Activated CD4-positive, CD25-positive, alpha-beta regulatory T cell (primary cell): ENCODE measurements at regions not wholly inside any gene's neighbourhood (a gene's known extent, or its start where the extent isn't known, plus 50 kb on each side); places are given as distances from the start of the nearest gene placed in this dataset.

Source experiments
- DNase-seq, 4 experiments: peaks; one replicate each; lab custom pipeline; 2025; lab: John Stamatoyannopoulos, UW

DNA sequence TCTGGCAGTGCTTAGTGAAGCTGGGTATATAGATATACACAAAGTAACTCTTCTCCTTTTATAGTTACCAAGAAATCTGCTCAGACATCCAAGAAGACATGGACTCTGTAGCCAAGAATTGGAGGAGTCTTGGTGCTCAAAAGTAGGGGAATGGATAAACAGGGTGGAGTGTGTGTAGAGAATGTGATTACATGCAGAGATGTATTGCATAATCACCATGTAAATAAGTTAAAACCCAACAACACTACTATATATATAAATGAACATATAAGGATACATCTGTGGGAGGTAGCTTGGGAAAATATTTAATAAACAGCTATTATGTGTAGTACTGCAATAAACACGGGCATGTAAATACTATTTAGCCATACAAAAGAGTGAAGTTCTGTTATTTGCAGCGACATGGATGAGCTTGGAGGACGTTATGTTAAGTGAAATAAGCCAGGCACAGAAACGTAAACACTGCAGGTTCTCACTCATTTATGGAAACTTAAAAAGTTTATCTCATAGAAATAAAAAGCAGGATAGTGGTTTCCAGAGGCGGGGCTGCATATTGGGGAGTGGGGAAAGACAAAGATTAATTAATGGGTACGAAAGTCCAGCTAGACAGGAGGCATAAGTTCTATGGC, 207.5 kb downstream of the TENT4A start:
- DNase-seq, result no peak

DNA sequence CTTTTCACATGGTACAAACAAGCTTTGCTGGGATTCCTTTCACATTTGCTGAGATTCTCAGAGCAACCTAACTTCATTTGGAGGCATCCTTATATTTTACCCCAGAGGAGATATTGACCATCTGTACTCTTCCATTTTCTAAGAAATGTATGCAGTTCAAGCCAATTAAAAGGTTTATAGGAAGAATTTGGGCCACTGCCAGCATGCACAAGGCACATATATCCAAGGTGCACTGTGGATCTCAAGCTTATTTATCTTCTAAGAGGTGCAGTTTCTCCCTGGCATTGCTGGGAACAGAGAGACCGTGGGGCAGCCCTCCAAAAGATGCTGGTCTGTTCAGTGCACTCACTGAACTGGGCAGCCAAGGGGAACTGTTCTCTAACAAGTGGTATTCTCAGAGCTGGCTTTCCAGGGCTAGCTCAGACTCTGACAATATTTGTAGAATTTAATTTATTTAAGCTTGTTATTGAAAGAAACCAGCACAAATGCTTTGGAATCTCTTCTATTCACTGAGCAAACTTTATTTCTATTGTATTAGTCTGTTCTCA, 213.3 kb downstream of the TENT4A start:
- no peak for DNase-seq

DNA sequence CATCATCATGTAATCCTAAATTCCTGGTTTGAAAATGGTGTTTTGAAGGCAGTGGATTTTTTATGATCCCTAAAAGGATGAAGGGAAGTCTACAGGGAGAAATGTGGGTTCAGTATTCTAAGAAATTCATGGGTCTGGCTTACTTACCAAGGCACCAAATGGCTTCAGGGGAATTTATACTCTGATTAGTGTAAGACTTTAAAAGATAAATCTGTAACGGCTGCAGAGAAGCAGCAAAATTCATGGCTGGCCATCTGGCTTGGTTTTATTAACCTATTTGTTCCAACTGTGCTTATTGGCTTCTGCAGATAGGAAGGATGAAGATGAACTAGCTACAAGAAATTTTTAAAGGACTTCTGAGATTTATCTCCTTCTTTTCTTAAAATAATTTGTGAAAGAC, 222.8 kb downstream of the TENT4A start:
- DNase-seq, result no peak

DNA sequence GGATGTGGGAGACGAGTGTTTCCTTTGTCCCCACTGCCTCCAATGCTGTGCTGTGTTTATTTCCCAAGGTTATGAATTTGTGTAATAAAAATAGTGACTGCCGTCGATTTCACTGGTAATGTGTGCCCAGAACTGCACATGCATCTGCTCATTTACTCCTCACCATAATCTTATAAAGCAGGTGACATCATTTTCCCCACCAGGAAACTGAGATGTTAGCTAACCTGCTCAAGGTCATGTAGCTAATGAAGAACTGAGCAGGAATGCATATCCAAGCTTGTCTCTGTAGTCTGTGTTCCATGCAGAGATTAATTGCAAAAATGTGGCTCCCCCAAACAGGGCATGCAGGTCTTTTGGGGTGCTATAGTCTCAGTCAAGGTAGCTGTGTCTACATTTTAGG, 224.4 kb downstream of the TENT4A start:
- DNase-seq, result no peak

DNA sequence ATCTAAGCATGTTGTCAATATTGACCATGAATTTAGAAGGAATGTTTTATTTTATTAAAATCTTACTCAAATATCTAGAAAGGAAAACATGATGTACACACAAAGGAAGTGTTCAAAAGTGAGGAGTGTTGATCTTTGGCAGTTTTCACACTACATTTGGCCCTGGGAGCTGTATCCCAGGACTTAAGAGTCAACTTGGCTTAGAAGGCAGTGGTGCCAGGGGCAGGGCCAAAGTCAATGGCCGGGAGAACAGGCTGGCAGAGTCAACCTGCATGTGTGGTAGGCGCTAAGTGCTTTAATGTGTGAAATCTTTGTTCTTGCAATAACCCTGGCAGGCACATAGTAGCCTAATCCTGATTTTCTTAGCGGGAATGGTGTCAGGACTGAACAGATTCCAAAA, 228.4 kb downstream of the TENT4A start:
- no peak for DNase-seq

DNA sequence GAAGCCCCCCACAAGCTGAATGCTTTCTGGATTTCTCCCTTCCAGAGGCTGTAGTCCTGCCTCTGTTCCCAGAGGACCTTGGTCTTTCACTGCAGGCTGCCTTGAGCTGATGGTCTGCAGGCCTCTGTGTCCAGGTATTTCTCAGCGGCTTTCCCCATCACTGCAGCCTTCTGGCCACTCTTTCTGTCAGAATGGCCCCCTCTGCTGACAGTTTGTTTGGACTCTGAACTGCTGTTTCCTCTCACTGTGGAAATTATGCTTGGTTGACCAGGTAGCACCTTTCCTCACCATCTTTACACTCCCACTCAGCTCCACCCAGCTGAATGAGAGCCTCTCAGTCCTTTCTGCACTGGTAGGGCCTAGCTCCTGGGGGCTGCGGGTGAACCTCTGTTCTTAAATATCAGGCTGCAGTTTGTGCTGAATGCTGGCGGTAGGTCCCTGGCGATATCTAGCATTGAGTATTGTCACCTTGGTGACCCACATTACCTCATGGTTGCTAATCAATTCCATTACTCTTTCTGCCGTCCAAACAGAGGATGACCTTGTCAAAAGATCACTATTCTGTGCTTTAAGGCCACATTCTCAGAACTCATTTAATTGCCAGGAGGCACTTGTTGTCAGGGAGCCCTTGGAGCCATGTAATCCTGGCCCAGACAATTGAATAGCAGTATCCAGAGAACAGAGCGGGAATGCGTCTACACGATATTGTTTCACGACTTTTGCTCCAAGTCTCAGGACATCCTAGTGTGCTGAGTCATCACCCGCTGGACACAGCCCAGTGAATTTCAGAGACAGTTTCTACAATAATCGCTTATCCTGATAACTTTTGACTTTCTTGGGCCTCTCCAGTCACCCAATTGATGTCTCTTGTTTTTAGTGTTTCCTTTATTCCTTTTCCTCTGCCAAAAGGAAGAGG, 230.2 kb downstream of the TENT4A start:
- no peak for DNase-seq

DNA sequence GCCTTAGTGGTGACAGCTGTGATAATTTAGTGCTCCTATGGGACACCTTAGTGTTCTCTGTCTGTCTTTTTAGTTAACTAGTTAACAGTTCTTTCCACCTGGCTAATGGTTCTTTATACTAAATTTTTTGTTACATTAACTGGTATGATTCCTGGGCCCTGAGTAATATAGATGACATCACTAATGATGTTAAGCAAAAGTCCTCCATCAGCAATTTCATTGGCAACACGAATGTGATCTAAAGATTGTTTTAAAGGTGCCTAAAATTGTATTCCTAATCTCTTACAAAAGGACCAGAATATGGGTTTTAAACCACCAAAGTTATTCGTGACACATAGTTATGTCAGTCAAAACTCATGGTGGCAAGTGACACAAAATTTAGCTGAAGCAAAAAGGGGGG, 235.3 kb downstream of the TENT4A start:
- DNase-seq, result no peak

DNA sequence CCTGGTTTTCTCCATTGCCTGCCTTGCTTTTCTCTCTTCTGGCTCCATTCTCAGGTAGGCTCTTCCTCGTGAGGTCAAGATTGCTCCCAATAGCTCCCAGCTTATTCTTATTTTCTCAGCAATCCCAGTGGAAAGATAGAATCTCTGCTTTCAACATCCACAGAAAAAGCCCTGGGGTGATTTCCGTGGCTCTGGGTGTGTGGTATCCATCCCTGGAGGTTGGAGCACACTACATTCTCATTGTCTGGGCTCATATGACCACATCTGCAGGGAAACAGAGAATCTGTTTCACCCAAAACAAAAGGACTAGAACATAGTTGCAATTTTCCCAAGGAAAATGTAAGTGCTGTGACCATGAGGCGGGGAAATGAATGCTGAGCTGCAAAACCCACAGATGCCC, 236.0 kb downstream of the TENT4A start:
- DNase-seq, result no peak

DNA sequence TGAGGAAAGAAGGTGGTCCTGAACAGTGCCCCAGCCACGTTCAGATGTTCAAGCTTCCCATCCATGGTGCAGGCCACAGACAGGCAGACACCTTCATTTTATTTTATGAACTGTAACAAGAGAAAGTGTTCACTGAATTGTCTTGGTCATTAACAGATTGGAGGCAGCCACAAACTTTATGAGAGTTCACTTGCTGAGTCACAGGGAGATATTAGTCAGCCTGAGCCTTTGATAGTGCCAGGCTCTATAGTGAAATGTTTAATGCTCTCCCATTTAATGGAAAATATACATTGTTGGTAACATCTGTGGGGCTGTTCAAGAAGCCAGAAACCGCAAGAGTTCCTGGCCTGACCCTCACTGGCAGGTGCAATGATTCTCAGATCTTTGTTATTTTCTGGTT, 237.0 kb downstream of the TENT4A start:
- no peak for DNase-seq

DNA sequence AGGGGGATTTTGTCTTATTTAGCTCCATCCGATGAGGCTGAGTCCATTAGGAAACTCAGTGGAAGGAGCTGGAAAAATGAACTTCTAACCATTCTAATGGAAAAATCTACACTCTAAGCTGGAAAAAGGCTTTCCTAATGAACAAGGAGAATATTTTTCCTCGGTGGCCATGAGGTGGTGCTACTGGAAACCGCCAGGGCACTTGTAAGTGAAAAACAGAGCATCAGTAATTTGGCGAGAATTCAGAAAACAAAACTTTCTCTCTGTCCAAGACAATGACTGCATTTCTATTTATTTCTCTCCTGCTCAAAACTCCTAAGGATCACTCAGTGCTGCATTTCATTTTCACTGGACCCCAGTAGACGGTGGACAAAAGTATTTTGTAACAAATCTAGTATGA, 237.6 kb downstream of the TENT4A start:
- DNase-seq, result no peak

DNA sequence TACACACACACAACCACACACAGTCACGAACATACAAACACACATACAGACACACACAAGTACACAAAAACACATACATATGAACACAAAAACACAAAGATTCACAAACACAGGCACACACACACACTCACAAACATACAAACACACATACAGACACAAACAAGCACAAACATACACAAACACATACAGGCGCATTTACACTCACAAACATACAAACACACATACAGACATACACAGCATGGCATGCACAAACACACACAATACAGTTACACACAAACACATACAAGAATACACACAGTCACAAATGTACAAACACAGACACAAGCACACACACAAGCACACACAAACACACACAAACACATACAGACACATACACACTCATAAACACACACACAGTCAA, 247.9 kb downstream of the TENT4A start:
- no peak for DNase-seq

DNA sequence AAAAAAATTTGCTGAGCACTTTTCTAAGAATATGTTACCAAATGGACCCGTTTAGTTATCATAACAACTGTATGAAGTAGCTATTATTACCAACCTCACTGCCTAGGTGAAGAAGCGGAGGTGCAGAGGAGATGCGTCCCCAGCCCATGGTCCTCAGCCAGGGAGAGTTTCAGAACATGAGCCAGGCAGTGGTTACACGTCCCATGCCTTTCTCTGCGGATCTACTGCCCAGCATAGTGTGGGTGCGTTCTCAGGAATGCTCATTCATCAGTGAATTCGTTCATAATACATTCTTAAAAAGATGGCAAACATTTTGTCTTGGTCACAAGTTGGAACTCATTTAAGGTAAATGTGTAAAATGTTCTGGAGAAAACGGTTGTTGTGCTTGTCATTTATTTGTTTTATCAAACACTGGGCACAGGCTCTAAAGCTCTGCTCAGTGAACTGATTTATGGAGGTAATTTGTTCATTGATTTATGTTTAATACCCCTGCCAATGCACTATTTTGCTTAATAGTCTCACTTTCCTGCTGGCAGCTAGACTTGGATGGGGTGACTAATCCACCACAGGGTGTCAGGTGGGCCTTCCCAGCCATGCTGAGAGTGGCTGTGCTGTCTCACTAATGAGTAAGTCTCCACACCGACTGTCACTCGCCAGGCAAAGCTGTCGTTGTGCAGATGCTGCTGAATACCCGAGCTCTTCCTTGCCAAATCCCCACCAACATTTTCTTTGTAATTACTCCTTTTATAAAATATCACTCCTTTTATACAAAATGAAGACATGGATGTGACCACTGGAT, 248.8 kb downstream of the TENT4A start:
- DNase-seq, result no peak

DNA sequence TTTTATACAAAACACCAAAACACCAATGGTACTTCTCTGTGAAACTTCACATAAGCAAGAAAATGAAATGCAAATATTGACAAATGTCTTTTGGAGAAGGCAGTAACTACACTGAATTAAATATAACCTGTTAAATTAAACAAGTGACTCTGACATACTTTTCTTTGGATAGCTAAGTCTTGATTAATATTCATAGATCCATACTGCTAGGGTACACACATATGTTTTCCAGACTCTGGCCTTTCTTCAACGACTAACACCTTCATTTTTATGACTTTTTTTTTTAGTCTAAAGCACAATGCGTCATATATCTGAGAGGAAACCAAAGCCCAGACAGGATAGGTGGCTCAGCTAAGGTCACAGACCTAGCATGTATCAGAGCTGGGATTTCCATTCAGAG, 263.7 kb downstream of the TENT4A start:
- no peak for DNase-seq

DNA sequence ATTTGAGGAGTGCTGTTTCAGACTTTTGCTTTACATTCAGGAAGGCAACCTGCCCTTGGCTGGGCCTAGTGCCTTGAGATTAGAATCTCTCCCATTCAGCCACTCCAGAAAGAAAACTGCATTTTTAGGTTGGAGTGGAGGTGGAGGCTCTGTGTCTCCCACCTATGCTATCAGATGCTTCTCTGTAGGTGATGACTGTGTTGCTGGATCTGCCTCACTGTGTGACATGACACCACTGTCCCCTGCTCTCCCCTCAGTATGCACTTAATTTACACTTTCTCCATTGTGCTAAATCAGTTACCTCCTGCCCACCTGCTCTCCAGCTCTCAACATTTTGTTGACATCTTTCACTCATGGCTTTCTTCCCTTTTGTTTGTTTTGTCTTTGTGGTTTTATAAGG, 265.8 kb downstream of the TENT4A start:
- no peak for DNase-seq

DNA sequence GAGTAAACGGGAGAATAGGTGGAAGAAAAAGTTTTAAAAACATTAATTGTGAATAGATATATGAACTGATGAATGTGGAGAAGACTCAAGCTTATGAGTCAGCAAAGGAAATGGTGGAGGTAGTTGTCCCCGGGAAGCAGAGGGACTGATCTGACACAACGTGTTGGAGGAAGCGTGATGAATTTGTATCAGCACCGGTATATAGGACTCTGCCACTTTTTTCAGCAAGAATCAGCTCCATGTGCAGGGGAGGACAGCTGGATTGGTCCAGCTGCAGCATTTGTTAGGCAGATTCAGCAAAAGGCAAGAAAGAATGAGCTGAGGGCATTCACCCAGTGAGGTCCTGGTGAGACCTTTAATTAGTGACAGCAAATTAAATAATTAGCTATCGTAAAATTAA, 276.0 kb downstream of the TENT4A start:
- no peak for DNase-seq

DNA sequence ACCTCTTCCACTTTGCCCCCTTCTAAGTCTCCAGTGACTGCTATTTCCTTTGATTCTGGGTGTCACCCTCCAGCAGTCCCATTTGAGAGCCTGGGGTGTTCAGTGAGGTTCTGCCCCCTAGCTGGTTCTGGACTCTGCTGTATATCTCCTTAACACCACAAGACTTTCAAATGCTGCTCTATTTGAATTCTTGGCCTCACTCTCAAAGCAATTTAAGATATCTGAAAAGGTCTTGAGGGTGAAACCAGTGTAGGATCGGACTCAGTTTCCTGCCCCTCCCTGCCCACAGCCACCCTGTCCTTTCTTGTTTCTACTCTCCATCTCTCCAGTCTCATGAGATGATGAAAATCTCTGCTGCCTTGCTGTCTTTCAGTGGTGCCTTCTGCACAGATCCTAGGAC, 280.9 kb downstream of the TENT4A start:
- DNase-seq, result no peak

DNA sequence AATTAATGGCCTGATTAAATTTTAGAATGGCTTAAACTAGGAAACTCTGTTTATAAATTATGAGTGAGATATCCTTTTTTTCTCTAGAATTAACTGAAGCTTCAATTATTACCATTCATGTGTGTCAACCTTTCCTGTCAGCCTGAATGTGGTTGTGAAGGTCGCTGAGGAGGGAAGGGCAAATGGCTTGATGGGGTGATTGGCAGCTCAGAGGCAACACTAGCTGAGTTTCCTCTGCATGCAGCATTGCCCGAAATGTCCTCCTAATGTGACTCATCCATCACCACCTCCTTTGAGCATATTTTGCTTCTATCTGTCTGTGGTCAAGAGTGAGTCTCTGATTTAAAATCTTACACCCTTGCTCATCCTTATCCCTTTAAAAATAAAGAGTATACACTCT, 281.9 kb downstream of the TENT4A start:
- DNase-seq, result no peak

DNA sequence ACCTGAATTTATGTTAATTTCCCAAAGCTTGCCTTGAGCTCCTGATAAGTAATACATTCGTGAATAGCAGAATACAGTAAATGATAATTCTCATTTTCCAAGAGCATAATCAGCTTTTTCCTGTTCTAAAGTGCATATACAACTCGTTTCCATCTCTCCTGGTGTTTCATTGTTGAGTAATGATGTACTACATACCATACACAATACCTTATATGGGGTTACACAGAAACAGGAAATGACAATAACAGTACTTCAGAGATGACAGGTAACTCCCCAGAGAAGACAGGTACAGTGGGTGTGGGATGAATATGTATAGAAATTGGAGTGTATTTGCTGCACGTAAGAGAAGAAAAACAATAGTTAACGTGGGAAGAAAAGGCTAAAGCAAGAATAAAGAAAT, 287.1 kb downstream of the TENT4A start:
- DNase-seq, result no peak

DNA sequence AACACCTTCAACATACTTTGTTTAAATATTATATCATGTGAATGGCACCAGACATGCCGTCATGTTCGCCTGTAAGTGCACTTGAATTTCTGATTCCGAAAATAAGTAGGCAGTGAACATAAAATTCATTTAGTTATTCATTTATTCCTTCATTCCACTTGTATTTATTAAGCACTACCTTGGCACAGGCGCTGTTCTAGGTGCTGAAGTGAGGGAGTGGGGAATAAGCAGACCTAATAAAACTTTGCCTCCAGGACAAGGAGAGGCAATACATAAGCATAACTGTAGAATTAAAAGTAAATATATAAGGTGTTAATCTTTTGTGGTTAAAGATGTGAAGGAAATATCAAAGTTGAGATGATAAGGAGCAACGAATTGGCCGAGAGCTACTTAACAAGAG, 297.4 kb downstream of the TENT4A start:
- DNase-seq, result no peak

DNA sequence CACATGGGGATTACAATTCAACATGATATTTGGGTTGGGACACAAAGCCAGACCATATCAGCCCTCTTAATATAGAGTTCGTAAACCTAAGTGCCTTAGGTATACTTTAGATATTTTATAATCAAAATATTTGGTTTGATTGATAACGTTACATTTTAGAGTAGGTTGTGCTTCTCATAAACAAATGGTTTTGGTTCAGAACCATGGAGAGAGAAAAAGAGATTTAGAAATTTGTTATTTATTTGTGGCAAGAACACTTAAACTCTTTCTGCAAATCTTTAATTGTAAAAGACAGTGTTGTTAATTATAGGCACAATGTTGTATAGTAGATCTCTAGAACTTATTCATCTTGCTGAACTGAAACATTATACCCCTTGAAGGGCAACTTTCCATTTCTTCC, 298.8 kb downstream of the TENT4A start:
- DNase-seq, result no peak

DNA sequence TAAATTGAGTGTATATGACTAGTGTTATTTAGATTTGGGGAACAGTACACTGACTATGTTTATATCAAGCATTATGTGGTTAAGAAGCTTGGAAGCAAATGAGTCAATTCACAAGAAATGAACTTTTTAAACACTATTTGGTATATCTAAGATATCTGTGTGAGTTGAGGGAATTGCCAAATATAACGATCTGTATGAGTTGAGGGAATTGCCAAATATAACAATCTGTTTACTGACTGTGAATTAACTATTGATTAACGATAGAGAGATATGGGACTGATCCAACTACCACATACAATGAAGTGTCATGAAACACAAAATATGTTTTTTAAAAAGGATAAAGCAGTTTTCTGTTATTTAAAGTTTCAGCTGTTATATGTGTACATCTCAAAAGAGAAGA, 301.4 kb downstream of the TENT4A start:
- DNase-seq, result no peak

DNA sequence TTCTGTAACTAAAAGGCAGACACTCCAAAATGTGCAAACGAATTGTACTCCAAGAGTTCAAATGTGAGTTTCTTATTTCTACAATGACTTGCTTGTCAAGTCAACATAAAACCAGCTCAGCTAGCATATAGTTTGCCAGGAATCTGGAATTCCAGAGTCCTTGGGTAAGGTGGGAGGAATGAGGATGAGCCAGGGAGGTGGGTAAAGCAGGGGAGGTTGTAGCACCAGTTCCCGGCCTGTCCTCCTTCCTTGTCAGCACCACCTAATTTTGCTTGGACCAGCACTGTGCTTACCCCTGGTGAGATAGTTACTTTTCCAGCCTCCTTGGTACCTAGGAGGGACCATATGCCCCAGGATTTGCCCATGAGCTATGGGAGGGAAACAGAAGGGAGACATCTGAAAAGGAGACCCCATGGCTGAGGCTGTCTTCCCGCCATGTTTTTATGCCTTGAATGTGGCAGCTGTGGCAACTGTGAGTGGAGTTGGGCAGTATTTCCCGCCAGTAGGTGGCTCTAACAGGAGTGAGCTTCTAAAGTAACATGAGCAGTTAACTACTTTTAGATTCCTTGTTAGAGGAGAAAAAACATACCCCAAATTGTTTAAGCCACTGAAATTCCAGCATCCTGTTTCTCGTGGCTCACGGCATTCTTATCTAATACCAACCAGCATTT, 302.5 kb downstream of the TENT4A start:
- no peak for DNase-seq
